ENCODE measurements at regions not wholly inside any gene's neighbourhood (a gene's known extent, or its start where the extent isn't known, plus 50 kb on each side); places are given as distances from the start of the nearest gene placed in this dataset.

DNA sequence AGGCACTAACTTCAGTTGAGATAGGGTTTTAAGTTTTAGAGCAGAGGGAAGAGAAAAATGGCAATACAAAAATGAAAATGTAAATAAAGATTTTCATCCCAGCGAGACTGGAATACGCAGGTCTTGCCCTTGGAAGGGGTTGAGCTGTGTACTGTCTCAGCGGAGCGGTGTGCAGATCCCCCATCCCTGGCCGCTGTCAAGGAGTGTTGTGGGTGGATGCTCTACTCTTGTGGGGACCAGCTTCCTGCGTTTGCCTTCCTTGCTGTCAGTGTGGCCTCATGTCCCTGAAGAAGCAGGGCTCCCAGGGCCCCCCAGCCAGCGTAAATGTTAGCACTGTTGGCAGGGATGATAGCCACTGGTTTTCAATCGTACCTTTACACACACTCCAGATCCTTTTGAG lies 249.7 kb upstream of the PITRM1 start:
- TF ChIP-seq, protein P1, sequence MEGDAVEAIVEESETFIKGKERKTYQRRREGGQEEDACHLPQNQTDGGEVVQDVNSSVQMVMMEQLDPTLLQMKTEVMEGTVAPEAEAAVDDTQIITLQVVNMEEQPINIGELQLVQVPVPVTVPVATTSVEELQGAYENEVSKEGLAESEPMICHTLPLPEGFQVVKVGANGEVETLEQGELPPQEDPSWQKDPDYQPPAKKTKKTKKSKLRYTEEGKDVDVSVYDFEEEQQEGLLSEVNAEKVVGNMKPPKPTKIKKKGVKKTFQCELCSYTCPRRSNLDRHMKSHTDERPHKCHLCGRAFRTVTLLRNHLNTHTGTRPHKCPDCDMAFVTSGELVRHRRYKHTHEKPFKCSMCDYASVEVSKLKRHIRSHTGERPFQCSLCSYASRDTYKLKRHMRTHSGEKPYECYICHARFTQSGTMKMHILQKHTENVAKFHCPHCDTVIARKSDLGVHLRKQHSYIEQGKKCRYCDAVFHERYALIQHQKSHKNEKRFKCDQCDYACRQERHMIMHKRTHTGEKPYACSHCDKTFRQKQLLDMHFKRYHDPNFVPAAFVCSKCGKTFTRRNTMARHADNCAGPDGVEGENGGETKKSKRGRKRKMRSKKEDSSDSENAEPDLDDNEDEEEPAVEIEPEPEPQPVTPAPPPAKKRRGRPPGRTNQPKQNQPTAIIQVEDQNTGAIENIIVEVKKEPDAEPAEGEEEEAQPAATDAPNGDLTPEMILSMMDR (IDR thresholded peaks at IDR 0.05) = no peak
- no peak for TF ChIP-seq POLR2AphosphoS5 (IDR thresholded peaks at IDR 0.05; ENCODE audit: insufficient read depth in 1 of 2, low read depth in 1 of 2)

All from vagina (tissue), 2 donors.